HepG2 (cell line): ENCODE measurements at regions not wholly inside any gene's neighbourhood (a gene's known extent, or its start where the extent isn't known, plus 50 kb on each side); places are given as distances from the start of the nearest gene placed in this dataset.

Experiments
- ATAC-seq: fragments of 200-7000 bp; cut with Tn5 transposase; 3 replicates; pipeline ENCODE4 v1.9.1; 2020; ENCODE audit warnings: mild to moderate bottlenecking, moderate library complexity
- BruUV-seq: library from RNA; stranded (reverse); fragments of 400-500 nt; replicated peaks from 2 replicates; lab custom pipeline; 2021; lab: Mats Ljungman, UMichigan
- CTCF ChIA-PET: fragments of 300-600 bp; formaldehyde crosslinking; extraction: SDS; loops from one replicate; lab custom pipeline; 2021; ENCODE audit warnings: low total read pairs, inconsistent platforms, low intra/inter-chr PET ratio; lab: Yijun Ruan, JAX
- POLR2A ChIA-PET: fragments of 350-600 bp; sonication (Branson Sonifier 250); formaldehyde crosslinking; loops from one replicate; lab custom pipeline; 2020; ENCODE audit warnings: antibody characterized with exemption, inconsistent platforms; lab: Yijun Ruan, JAX
- DNase-seq: peaks from one replicate; pipeline ENCODE4 v3.0.0-alpha.2; 2015; ENCODE audit warnings: low spot score
- FAIRE-seq: peaks from 3 replicates; lab custom pipeline; 2011; peaks lifted over from hg19 to GRCh38; lab: Jason Lieb, UNC
- H2AFZ ChIP-seq: one replicate; pipeline ENCODE4 v1.6.1; 2011; ENCODE audit warnings: low read length, inconsistent platforms
- H3K27ac ChIP-seq: fragments of 300-600 bp; 3 replicates; pipeline ENCODE4 v1.8.0; 2011; ENCODE audit warnings: mixed run types, mild to moderate bottlenecking, mixed read lengths, low read length, inconsistent platforms; ENCODE audit not compliant: insufficient read depth; ENCODE audit errors: extremely low read length
- H3K27me3 ChIP-seq, 2 experiments: fragments of 200-600 bp in 1 of 2; 2 replicates in 1 of 2; 3 replicates in 1 of 2; pipeline versions ENCODE4 v1.6.0 to v1.8.0; 2011; ENCODE audit warnings: low read length in 2 of 2, mild to moderate bottlenecking in 2 of 2, moderate library complexity in 2 of 2, inconsistent platforms in 1 of 2; ENCODE audit not compliant: insufficient read depth in 2 of 2, control insufficient read depth in 1 of 2
- H3K36me3 ChIP-seq, 2 experiments: fragments of 200-600 bp in 1 of 2; replicated peaks in 1 of 2; 2 replicates in 1 of 2; 3 replicates in 1 of 2; pipeline versions ENCODE4 v1.5.1 to v1.8.0; 2011; ENCODE audit warnings: low read length in 2 of 2, inconsistent platforms in 1 of 2; ENCODE audit not compliant: insufficient read depth in 2 of 2, control insufficient read depth in 1 of 2
- H3K4me1 ChIP-seq: 2 replicates; pipeline ENCODE4 v1.5.1; 2012; ENCODE audit warnings: low read length, inconsistent platforms; ENCODE audit not compliant: insufficient read depth
- H3K4me2 ChIP-seq: 2 replicates; pipeline ENCODE4 v1.6.0; 2011; ENCODE audit warnings: low read depth, low read length, inconsistent platforms
- H3K4me3 ChIP-seq, 3 experiments: fragments of 200-600 bp in 1 of 3; sonication (generic), shearing (Covaris generic) in 1 of 3; replicated peaks in 1 of 3; 2 replicates each; pipeline ENCODE4 v1.5.1; 2011 to 2016; ENCODE audit warnings: low read length in 3 of 3, inconsistent platforms in 2 of 3, low read depth in 2 of 3, mild to moderate bottlenecking in 2 of 3, control low read depth in 1 of 3, mixed read lengths in 1 of 3; ENCODE audit not compliant: insufficient read depth in 1 of 3
- H3K79me2 ChIP-seq: one replicate; pipeline ENCODE4 v1.6.1; 2011; ENCODE audit warnings: low read length, inconsistent platforms; ENCODE audit not compliant: insufficient read depth
- H3K9ac ChIP-seq: 2 replicates; pipeline ENCODE4 v1.6.0; 2011; ENCODE audit warnings: mild to moderate bottlenecking, low read depth, low read length, inconsistent platforms; ENCODE audit not compliant: insufficient read depth
- H3K9me3 ChIP-seq: 2 replicates; pipeline ENCODE4 v1.5.1; 2012; ENCODE audit warnings: mild to moderate bottlenecking, low read length
- H4K20me1 ChIP-seq: 2 replicates; pipeline ENCODE4 v1.6.0; 2011; ENCODE audit warnings: inconsistent platforms, mild to moderate bottlenecking, low read length, moderate library complexity; ENCODE audit not compliant: insufficient read depth
- ATF7-NPFF ChIP-seq: sonication (generic); formaldehyde crosslinking; IDR thresholded peaks from 2 replicates; pipeline ENCODE4 v1.8.1; 2023; ENCODE audit warnings: mild to moderate bottlenecking, low read depth, missing genetic modification reagents, moderate library complexity
- CBX5 ChIP-seq: sonication (generic); formaldehyde crosslinking; IDR thresholded peaks from 2 replicates; pipeline ENCODE4 v1.4.0; 2020; ENCODE audit warnings: missing genetic modification reagents, borderline replicate concordance
- CENPX ChIP-seq: sonication (generic); formaldehyde crosslinking; IDR thresholded peaks from 2 replicates; pipeline ENCODE4 v1.9.0; 2021; ENCODE audit warnings: mild to moderate bottlenecking, missing genetic modification reagents, moderate library complexity
- ELK4 ChIP-seq: sonication (generic); formaldehyde crosslinking; IDR thresholded peaks from 2 replicates; pipeline ENCODE4 v1.9.0; 2021; ENCODE audit warnings: missing genetic modification reagents, borderline replicate concordance
- FOXO4 ChIP-seq: sonication (generic); formaldehyde crosslinking; conservative IDR thresholded peaks from 2 replicates; pipeline ENCODE4 v1.8.1; 2023; ENCODE audit warnings: missing genetic modification reagents
- KDM5A ChIP-seq: fragments of 200-600 bp; sonication (generic); IDR thresholded peaks from 2 replicates; pipeline ENCODE4 v1.7.0; 2018; ENCODE audit warnings: antibody characterized with exemption, mild to moderate bottlenecking, low read length, borderline replicate concordance
- SNAPC4 ChIP-seq: sonication (generic); formaldehyde crosslinking; IDR thresholded peaks from 2 replicates; pipeline ENCODE4 v1.4.0; 2020; ENCODE audit warnings: mild to moderate bottlenecking, missing genetic modification reagents
- ZBED4 ChIP-seq: sonication (generic); formaldehyde crosslinking; IDR thresholded peaks from 2 replicates; pipeline ENCODE4 v1.4.0; 2020; ENCODE audit warnings: missing genetic modification reagents, borderline replicate concordance
- ZMYM2 ChIP-seq: sonication (generic); formaldehyde crosslinking; IDR thresholded peaks from 2 replicates; pipeline ENCODE4 v1.8.0; 2022; ENCODE audit warnings: mild to moderate bottlenecking, missing genetic modification reagents
- ZNF776 ChIP-seq: sonication (generic); formaldehyde crosslinking; IDR thresholded peaks from 2 replicates; pipeline ENCODE4 v1.4.0; 2020; ENCODE audit warnings: mild to moderate bottlenecking, missing genetic modification reagents
- WGBS: methylation state at CpG from one replicate; pipeline ENCODE4 v1.1.6; 2017; ENCODE audit warnings: low lambda C conversion rate; 5-methylcytosine and 5-hydroxymethylcytosine counted together
- in situ Hi-C: cut with HindIII; loops from 2 replicates; pipeline ENCODE4 v1.10.0; 2017; ENCODE audit warnings: low pct_unique_long_range_greater_than_20kb; ENCODE audit not compliant: extremely low pct_ligation_motif_present
- intact Hi-C: fragments of 100-400 bp; cut with micrococcal nuclease; formaldehyde crosslinking; loops from one replicate; pipeline ENCODE4 v1.10.0; 2022; ENCODE audit not compliant: unreplicated experiment

- TF ChIP-seq ELK4 (CRISPR knock-in tag): no peak
These were observed 421.4 kb downstream of the SHQ1 start (continued) for GRCh38 chr3:72426618-72427397.

GRCh38 chr3:72423643-72424042 lies 424.6 kb downstream of the SHQ1 start:
- no peak for DNase-seq
- BruUV-seq: no TSS peak
- no peak for ATAC-seq
- no peak for FAIRE-seq
- Histone ChIP-seq H3K4me3 (no peak overlapping the region), H3K79me2 (peaks cover 98% of the 10 kb centered on the region), H3K36me3 (no peaks in the 10 kb centered on the region), H3K9me3 (no peaks in the 10 kb centered on the region), H3K9ac (no peak overlapping the region), H3K27me3 (no peaks in the 10 kb centered on the region), H3K27ac (no peak overlapping the region), H3K4me2 (no peak overlapping the region), H3K4me1 (peaks cover 50% of the 10 kb centered on the region), H2AFZ (no peak overlapping the region), H4K20me1 (peaks cover 87% of the 10 kb centered on the region)
- CTCF ChIA-PET: no interaction called here
- intact Hi-C loops (no loop called here), in situ Hi-C loops (loop anchor here (25.0 kb wide), 1 partner anchor 639 kb away; the partner anchor contains the start of gene EBLN2)
- 99% methylated on average over 3 of the region's 3 CpGs for WGBS
- POLR2A ChIA-PET: no interaction called here
- TF ChIP-seq SNAPC4 (no peak), ATF7-NPFF (no peak), CENPX (CRISPR knock-in tag) (no peak), ZBED4 (CRISPR knock-in tag) (no peak), ZMYM2 (no peak), KDM5A (no peak), ZNF776 (no peak), CBX5 (CRISPR knock-in tag) (no peak), FOXO4 (CRISPR knock-in tag) (0 out of 2 replicates have a peak, but pooled peaks have one; percentile 41)
